ENCODE measurements at regions not wholly inside any gene's neighbourhood (a gene's known extent, or its start where the extent isn't known, plus 50 kb on each side); places are given as distances from the start of the nearest gene placed in this dataset.
A peak's percentile ranks its signal among the peaks of the same experiment; 100 is the strongest.

GRCh38 chr1:193432979-193433587 lies 246.7 kb upstream of the B3GALT2 start:
- DNase-seq (ENCODE audit: insufficient read length, low spot score) (no peak), FAIRE-seq (no peak)

- DNase-seq (ENCODE audit: insufficient read length, low spot score) = no peak
- FAIRE-seq = no peak
Measured at GRCh38 chr1:193431265-193431977, 245.0 kb upstream of the B3GALT2 start.

GRCh38 chr1:193427524-193427923 lies 241.1 kb upstream of the B3GALT2 start:
- FAIRE-seq (no peak), DNase-seq (ENCODE audit: insufficient read length, low spot score) (no peak)

DNA sequence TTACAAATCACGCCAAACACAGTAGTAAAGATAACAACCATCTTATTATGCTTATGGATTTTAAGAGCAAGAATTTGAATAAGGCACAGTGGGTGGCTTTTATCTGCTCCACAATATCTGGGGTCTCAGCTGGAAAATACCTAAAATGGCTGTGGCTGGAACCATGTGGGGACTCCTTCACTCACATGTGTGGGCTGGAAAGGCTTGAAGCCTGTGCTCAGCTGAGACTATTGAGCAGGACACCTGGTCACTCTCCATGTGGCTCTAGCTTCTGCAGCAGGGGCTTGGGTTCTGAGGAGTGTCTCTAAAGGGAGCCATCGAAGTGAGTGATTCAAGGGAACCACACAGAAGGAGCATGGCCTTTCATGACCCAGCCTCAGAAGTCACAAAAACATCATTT lies 239.6 kb upstream of the B3GALT2 start:
- DNase-seq (ENCODE audit: insufficient read length, low spot score) (no peak), FAIRE-seq (no peak)

DNA sequence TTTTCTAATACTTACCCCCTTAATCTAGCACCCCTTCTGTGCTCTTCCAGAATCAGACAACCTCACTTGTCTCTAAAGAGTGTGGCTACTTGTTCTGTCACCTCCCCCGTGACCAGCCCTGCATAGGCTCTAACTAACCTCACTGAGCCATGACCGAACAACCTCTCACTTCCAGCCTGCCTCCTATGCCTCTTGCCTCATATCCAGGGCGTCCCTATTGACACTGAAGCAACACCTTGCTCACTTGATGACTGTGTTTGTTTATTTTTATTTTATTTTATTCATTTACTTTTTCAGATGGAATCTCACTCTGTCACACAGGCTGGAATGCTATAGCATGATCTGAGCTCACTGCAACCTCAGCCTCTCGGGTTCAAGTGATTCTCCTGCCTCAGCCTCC lies 235.1 kb upstream of the B3GALT2 start:
- no peak for FAIRE-seq
- DNase-seq (ENCODE audit: insufficient read length, low spot score) = no peak

DNA sequence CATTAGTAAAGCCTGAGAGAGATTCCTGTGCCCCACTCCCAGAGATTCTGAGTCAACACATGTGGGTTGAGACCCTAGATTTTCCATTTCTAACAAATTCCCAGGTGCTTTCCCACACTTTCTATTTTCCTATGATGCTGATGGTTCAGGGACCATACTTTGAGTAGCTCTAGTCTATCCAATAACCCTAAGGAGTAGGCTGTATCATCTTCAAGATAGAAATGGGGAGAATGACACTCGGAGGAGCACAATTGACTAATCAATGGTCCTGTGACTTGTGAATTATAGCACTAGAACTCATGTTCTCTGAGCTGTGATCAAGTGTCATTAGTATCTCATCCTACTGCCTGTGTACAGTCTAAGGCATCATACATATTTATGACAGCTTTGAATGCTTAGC lies 232.9 kb upstream of the B3GALT2 start:
- no peak for DNase-seq (ENCODE audit: insufficient read length, low spot score)
- no peak for FAIRE-seq

- FAIRE-seq = no peak
- DNase-seq (ENCODE audit: insufficient read length, low spot score) = no peak
Measured at GRCh38 chr1:193418745-193419058, 232.3 kb upstream of the B3GALT2 start.

DNA sequence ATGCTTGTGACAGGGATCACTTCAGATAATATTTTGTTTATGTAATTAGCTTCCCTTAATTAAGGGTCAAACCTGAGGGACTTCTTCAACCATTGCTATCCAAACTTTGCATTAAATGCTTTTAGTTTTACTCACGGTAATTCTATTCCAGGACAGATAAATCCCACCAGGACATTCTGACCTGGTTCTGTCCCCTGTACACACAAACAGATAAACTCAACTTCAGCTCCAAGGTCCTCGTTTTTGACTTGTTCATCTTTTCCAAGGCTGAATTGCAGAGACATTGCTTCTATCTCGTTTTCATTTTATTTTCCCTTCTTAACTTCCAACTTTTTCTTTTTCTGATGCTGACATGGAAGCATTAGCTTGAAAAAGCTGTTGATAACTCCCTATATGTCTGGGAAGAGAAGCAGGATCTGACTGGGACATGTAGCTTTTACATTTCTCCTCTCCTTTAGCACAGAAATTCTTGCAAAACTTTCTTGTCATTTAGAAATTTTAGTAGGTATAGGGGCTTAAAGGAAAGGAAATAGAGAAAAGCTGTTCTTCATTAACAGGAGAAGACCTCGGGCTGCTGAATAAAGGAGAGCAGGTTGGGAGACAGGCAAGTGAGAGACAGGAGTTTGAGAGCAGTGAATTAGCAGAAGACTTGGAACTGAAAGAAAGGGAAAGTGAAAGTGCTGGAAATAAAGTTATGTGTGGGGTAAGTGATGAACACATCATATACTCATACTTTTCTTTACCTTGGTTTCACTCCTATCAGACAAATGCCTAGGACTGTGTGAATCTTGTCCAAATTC lies 231.7 kb upstream of the B3GALT2 start:
- FAIRE-seq = no peak
- DNase-seq (ENCODE audit: insufficient read length, low spot score) = peak; percentile 18

GRCh38 chr1:193417403-193417802 lies 231.0 kb upstream of the B3GALT2 start:
- DNase-seq (ENCODE audit: insufficient read length, low spot score) (no peak), FAIRE-seq (no peak)

DNA sequence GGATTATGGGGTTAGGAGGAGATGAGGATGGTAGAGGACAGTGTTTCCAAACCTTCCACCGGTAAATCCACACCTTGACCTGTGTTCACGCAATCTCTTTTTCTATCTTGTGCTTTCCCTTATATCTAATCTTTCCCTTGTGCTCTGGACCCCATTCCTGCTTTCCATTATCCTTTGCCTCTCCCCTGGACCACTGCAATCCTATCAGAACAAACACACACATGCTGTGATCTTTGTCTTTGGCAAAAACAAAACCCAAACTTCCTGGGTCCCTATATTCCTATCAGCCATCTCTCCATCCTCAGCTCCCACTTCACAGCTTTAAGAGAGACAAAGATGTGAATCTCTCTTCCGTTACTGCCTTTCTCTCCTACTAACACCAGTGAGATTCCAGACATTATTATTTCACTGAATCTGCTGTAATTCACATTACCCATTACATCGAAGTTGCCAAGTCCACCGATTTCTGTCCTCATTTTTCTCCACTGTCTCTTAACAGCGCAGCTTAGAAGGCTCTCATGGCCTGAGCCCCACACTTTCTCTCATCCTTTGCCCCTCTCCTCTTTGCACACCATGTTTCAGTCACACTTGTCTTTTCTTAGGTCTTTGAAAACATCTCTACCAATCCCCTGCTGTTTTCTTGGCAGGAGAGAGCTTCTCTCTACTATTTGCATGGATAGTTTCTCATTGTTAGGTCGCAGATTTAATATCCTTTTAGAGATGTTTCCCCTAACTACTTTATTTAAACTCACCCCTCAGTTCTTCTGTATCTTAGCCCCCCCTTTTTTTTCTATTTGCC lies 230.0 kb upstream of the B3GALT2 start:
- no peak for FAIRE-seq
- no peak for DNase-seq (ENCODE audit: insufficient read length, low spot score)

DNA sequence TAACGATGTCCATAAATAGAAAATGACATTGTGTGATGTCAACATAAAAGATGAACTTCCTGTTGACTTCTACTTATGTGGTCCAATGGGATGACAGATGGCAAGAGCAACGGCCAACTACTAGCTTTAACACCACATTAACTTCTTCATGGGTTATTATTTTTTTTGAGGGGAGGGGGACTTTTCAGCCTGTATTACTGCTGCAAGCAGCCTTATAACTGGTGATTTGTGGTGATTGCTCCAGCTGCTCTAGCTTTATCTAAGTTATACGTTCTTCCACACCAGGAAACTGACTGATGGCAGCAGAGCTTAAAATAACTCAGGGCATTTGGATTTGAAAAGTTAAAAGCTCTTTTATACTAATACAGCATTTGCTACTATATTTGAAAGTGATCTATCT lies 228.8 kb upstream of the B3GALT2 start:
- DNase-seq (ENCODE audit: insufficient read length, low spot score) (no peak), FAIRE-seq (no peak)

DNA sequence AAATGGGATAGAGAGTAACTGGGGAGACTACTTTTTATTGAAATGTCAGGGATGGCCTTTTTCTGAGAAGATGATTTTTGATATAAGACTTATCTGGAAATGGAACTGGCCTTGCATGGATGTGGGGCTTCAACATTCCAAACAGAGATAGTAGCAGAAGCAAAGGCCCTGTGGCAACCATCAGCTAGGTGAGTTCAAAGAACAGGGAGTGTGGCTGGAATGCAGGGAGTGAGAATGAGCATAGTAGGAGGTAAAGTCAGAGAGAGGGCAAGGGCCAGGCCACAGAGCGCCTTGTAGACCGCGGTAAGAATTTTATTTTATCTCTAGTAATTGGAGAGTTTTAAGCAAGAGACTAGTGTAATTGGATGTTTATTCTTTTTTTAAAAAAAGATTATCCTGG lies 227.0 kb upstream of the B3GALT2 start:
- DNase-seq (ENCODE audit: insufficient read length, low spot score) = no peak
- FAIRE-seq = no peak

GRCh38 chr1:193412748-193413147 lies 226.3 kb upstream of the B3GALT2 start:
- DNase-seq (ENCODE audit: insufficient read length, low spot score) (no peak), FAIRE-seq (no peak)

GRCh38 chr1:193411714-193412113 lies 225.3 kb upstream of the B3GALT2 start:
- no peak for DNase-seq (ENCODE audit: insufficient read length, low spot score)
- no peak for FAIRE-seq

DNA sequence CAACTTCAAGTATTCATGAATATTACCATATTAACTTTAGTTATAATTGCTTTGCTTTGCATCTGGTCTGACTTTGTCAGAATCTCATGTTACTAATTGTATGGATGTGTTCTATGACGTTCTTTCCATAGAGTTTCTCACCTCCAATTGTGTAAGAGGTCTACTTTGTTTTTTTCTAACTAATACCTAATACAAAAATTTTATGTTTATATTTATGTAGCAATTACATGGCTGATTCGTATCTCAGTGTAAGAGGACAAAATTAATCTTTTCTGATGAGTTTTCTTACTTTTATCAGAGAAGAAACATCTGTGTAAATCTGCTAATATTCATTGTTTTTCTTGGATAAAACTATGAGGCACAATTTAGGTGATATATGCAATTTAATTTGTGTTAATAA lies 224.8 kb upstream of the B3GALT2 start:
- no peak for FAIRE-seq
- DNase-seq (ENCODE audit: insufficient read length, low spot score) = no peak

DNA sequence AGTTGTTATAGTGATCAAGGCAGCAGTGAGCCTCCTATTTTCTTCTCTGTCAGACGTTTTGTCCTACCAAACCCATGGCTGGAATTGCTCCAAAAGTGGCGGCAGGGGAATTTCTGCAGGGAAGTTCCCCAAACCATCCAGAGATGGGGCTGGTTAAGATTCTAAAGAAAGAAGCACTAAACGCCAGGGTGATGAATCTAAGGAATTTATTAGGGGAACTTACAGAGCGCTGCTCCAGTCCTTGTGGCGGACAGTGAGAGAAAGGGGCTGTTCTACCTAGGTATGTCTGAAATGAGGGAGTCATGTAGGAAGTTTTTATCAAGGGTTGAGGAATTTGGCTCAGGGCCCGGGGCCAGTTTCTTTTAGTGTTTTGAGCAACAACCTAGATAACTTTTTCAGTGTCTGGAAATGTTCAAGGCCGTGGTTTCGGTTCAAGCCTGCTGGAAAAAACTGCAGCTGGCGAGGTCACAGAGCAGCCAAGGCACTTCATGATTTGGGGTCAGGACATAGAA lies 222.4 kb upstream of the B3GALT2 start:
- FAIRE-seq = no peak
- peak; percentile 33 for DNase-seq (ENCODE audit: insufficient read length, low spot score)

GRCh38 chr1:193406901-193407300 lies 220.5 kb upstream of the B3GALT2 start:
- DNase-seq (ENCODE audit: insufficient read length, low spot score) = peak; percentile 40

GRCh38 chr1:193404236-193404635 lies 217.8 kb upstream of the B3GALT2 start:
- FAIRE-seq (no peak), DNase-seq (ENCODE audit: insufficient read length, low spot score) (no peak)

More at GRCh38 chr1:193406901-193407300, 220.5 kb upstream of the B3GALT2 start:
- no peak for FAIRE-seq

GRCh38 chr1:193402977-193403376 lies 216.6 kb upstream of the B3GALT2 start:
- FAIRE-seq (no peak), DNase-seq (ENCODE audit: insufficient read length, low spot score) (no peak)

DNA sequence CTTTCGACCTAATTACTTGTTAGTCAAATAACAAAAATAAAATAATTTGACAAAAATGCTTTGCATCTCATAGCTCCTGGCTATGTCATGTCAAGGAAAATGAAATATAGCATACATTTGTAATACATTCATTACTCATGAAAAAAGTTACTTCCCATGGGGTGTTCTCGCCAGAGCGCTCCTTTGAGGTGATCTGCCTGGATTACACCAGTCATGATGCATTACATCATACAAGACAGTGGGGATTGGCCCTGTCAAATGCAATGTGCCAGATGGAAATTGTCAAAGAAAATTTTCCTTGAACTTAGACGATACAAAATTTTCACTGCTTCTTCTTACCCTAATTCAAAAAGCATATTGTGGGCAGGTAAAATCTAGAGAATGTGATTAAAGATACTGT lies 215.6 kb upstream of the B3GALT2 start:
- DNase-seq (ENCODE audit: insufficient read length, low spot score) = no peak
- no peak for FAIRE-seq

DNA sequence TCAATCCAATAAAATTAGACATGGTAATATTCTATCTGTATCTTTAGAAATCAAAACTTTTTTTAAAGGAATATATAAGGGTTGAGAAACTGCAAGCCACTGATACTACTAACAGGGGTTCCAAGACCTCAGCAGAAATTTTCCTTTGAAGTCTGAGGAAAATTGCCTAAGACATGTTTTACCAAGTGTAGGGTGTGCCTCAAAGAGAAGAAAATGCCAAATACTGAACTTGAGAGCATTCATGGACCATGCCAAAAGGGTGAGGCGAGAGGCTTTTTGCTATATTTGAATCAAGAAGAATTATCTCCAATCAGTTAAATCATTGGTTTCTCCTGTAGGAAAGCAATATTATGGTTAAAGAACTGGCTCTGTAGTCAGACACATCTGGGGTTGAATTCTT lies 207.9 kb upstream of the B3GALT2 start:
- DNase-seq (ENCODE audit: insufficient read length, low spot score) (no peak), FAIRE-seq (no peak)

All from HTR-8/SVneo (cell line).